NCI-H1417 (cell line): ENCODE measurements at regions not wholly inside any gene's neighbourhood (a gene's known extent, or its start where the extent isn't known, plus 50 kb on each side); places are given as distances from the start of the nearest gene placed in this dataset.

Source experiments
- DNase-seq, 3 experiments: peaks; one replicate each; lab custom pipeline; 2025; lab: John Stamatoyannopoulos, UW

DNA sequence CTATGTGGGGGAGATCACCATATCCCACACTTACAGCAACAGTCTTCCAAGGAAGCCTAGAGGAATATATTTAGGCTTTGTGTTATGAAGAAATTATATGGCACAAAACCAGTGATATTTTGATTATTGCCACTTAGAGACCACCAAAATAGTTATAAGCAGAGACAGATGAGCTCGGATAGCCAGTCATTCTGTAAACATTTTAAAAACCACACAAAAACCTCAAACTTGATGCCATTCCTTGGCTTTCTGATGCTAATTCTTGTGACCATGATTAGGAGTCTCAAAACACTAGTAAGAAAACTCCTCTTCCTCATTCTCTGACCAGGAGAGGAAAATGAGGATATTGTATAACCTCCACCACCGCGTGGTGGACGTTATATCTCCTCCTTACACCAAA lies 496.4 kb downstream of the FOXO1 start:
- DNase-seq, result no peak

DNA sequence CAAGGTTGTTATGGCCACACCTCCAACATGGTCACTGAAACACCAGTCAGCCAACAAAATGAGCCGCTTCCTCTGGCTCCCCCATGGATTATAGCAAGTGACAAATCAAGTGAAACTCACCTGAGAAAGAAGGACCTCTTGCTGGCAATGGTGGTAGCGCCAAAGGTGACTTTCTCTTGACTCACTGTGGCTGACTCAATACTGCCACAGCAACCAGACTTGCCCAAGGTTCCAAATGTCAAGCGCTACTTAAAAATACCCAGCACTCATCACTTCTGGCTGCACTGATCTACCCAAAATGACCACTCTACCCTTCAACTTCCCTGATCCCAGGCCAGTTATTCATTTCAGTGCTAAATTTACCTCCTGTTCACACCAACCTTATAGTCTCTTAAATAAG lies 495.5 kb downstream of the FOXO1 start:
- DNase-seq, result no peak

- no peak for DNase-seq
Observed at GRCh38 chr13:40171566-40171965, 494.9 kb downstream of the FOXO1 start.

DNA sequence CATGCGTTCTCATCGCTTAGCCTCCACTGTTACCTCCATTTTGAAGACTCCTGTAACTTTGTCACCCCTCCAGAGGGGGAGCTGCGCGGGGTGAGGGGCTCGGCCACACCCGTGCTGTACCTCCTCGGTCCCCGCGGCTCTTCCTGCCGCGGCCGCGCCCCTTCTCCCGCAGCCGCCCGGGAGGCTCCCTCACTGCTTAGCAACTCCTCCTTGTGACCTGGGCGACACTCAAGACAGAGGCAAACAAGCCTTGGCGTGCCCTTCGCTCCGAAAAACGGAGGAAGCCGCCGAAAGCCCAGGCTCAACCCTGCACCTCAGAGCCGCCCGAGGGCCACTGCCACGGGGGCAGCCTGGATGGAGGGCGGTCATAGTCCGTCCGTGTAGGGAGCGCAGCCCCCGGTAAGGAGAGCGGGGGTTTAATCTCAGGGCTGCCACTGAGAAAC lies 494.3 kb downstream of the FOXO1 start:
- no peak for DNase-seq

- DNase-seq, result peak in 1 of 3 experiments; percentile 38
Observed at GRCh38 chr13:40172878-40173277, 493.6 kb downstream of the FOXO1 start.

DNA sequence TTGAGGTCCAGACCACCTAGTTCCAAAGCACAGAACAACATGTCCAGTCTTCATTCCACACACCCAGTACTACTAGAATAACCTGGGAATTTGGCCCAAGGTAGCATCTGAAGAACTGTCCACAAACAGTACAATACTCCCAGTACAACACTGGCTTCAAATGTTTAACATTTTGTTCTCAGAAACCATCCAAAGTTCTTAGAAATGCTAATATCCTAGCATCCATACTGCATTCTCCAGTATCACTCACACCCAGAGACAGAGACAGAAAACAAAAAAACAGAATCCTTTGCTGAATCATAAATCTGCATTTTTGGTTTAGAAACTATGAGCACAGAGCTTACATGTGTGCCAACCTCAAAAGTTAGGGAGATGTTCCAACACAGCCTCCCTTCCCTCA lies 490.8 kb downstream of the FOXO1 start:
- no peak for DNase-seq

- DNase-seq, result no peak
Observed at GRCh38 chr13:40176242-40176641, 490.2 kb downstream of the FOXO1 start.

- DNase-seq, result no peak
Observed at GRCh38 chr13:40178130-40178529, 488.3 kb downstream of the FOXO1 start.

GRCh38 chr13:40179445-40180281 lies 486.8 kb downstream of the FOXO1 start:
- no peak for DNase-seq

- no peak for DNase-seq
Observed at GRCh38 chr13:40180776-40181175, 485.7 kb downstream of the FOXO1 start.

DNA sequence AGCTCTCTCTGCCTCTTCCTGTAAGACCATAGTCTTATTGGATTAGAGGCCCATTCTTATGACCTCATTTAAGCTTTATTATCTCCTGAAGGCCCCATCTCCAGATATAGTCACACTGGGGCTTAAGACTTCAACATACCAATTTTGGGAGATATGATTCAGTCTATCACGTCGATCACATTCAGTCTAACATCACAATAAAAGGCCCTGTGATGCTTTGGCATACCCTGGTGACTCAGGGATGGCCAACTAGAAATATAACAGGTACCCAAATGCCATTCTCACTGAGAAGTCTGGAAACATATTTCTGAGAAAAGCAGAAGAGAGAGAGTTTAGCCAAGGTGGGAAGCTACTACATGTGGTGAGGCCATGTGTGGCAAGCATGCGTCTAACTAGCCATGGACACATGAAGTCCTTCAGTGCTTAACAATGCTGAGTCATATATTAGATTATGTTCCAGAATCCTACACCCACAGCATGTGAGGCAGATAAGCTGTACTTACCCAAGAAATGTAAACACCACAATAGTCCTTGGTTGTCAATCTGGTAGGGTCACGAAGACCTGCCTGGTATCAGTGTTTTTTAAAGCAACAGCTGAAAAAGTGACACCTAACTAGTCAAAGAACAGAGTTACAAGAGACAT lies 485.1 kb downstream of the FOXO1 start:
- DNase-seq, result no peak

- no peak for DNase-seq
Observed at GRCh38 chr13:40182591-40182990, 483.9 kb downstream of the FOXO1 start.

DNA sequence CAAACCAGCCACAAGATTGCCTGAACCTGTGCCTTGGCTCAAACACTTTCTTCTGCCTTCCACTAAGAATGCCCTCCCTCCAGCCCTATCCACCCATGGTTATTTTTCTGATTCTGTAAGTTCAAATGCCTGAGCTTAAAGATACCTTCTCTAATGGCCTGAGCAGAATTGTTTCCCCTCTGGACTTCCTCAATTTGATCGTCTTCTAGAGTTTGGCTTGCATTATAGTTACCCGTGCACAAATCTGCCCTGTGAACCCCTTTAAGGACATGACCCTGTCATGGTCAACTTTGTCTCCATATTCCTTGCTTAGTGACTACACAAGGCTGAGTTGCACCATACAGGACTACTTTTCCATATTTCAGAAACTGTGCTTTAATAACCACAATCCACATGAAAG lies 481.0 kb downstream of the FOXO1 start:
- DNase-seq, result no peak

DNA sequence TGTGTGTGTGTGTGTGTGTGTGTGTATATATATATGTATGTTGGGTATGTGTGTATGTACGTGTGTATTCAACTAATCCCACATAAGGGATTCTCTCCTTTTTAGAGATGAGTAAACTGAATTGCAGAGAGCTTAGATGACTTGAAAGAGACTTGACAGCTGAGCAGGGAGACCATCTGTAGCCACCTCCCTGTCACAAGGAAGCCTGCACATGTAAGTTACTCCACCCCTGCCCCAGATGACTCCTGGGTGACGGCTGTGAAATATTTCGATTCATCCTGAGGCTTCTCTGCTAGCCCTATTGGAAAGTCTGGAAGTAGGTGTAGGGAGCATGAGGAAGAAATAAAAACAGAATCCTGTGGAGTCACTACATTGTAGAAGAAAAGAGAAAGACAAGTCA lies 480.4 kb downstream of the FOXO1 start:
- DNase-seq, result no peak

GRCh38 chr13:40186626-40187323 lies 479.7 kb downstream of the FOXO1 start:
- no peak for DNase-seq

DNA sequence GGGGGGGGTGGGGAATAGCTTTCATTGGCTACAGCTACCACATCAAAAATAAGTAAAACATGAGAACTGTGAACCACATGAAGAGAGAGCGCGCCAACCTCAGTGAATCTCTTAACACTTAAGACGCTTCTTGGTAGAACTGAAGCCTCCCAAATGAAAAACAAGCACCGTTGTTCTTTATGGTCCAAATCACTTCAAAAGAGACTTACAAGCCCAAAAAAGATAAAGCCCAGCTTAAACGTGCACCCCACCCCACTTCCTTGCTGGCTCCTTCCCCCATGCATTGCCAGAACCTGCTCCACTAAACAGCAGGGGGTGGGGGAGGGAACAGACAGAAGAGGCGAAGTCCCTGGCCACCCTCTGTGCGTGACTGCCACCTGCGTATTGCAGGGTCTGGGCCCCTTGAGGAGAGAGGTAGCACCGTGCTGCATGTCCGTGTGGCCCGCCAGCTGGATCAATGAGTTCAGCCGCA lies 479.1 kb downstream of the FOXO1 start:
- no peak for DNase-seq

GRCh38 chr13:40187841-40188591 lies 478.4 kb downstream of the FOXO1 start:
- DNase-seq, result no peak

DNA sequence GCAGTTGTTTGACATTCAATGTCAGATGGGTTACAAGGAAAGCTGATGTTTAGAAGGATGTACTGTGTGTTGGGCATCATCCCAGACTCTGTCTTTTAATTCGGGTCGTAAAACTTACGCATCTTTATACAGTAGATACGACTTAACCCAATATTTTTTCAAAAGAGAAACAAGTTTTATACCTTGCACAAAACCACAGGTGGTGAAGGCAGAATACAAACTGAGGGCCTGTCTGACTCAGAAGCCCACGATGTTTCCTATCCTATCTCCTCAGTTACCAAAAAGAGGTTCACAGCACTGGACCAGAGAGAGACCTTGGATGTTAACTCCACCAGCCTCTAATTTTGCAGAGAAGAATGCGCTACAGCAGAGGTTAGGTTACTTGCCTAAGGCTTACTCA lies 477.0 kb downstream of the FOXO1 start:
- DNase-seq, result no peak

- no peak for DNase-seq
Observed at GRCh38 chr13:40189898-40190630, 476.4 kb downstream of the FOXO1 start.

DNA sequence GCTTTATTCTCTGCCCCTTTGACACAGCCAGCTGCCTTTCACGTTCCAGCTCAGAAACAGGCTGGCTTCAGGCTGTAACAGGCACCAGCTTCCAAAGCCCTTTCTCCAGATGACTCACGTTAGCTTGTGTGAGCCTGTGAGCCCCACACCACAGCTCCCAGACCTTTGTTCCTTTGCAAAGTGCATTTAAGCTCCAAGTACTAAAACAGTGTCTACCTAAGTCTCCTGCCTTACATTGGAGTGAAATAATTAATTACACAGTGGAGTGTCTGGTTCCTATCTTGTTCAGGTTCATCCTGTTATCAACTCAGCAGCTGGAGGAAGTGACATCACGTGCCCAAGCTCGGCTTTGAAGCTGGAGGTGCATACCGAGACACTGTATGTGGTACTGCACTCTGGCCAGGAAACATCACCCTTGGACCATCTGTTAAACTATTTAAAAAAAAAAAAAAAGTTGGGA lies 475.8 kb downstream of the FOXO1 start:
- no peak for DNase-seq
